Mesendoderm (in vitro differentiated cells): ENCODE measurements at regions not wholly inside any gene's neighbourhood (a gene's known extent, or its start where the extent isn't known, plus 50 kb on each side); places are given as distances from the start of the nearest gene placed in this dataset.

Experiments
- DNase-seq: peaks from one replicate; pipeline ENCODE4 v3.0.0; 2013
- H2AK5ac ChIP-seq: 2 replicates; pipeline ENCODE4 v1.6.1; 2013; ENCODE audit warnings: low read length, inconsistent platforms
- H2BK120ac ChIP-seq: 2 replicates; pipeline ENCODE4 v1.6.1; 2013; ENCODE audit warnings: low read depth, mild to moderate bottlenecking, low read length, moderate library complexity, mixed read lengths
- H2BK15ac ChIP-seq: replicated peaks from 2 replicates; pipeline ENCODE4 v1.6.1; 2013; ENCODE audit warnings: low read depth, mild to moderate bottlenecking, moderate library complexity
- H2BK5ac ChIP-seq: 2 replicates; pipeline ENCODE4 v1.6.1; 2013; ENCODE audit warnings: low read length, inconsistent platforms
- H3K18ac ChIP-seq: 2 replicates; pipeline ENCODE4 v1.6.1; 2013; ENCODE audit warnings: mild to moderate bottlenecking, low read length, mixed read lengths
- H3K23ac ChIP-seq: one replicate; pipeline ENCODE4 v1.6.1; 2013; ENCODE audit warnings: low read length
- H3K27ac ChIP-seq: 2 replicates; pipeline ENCODE4 v1.5.1; 2013; ENCODE audit warnings: low read depth, mild to moderate bottlenecking, inconsistent platforms, low read length, moderate library complexity
- H3K27me3 ChIP-seq: 2 replicates; pipeline ENCODE4 v1.6.1; 2013; ENCODE audit warnings: low read length, control low read depth, mild to moderate bottlenecking, inconsistent platforms; ENCODE audit not compliant: insufficient read depth, poor library complexity
- H3K36me3 ChIP-seq: 2 replicates; pipeline ENCODE4 v1.6.1; 2013; ENCODE audit warnings: low read length, inconsistent platforms; ENCODE audit not compliant: control insufficient read depth, insufficient read depth
- H3K4ac ChIP-seq: one replicate; pipeline ENCODE4 v1.6.1; 2013; ENCODE audit warnings: low read depth, mild to moderate bottlenecking, low read length, moderate library complexity
- H3K4me1 ChIP-seq: 2 replicates; pipeline ENCODE4 v1.6.1; 2013; ENCODE audit warnings: low read depth, low read length, inconsistent platforms; ENCODE audit not compliant: control insufficient read depth
- H3K4me2 ChIP-seq: 2 replicates; pipeline ENCODE4 v1.6.1; 2013; ENCODE audit warnings: low read length
- H3K4me3 ChIP-seq: 2 replicates; pipeline ENCODE4 v1.5.1; 2013; ENCODE audit warnings: mild to moderate bottlenecking, low read length
- H3K56ac ChIP-seq: one replicate; pipeline ENCODE4 v1.6.1; 2013; ENCODE audit warnings: low read length
- H3K79me1 ChIP-seq: 2 replicates; pipeline ENCODE4 v1.6.1; 2013; ENCODE audit warnings: low read length, inconsistent platforms
- H3K79me2 ChIP-seq: 2 replicates; pipeline ENCODE4 v1.6.1; 2013; ENCODE audit warnings: mild to moderate bottlenecking, low read length; ENCODE audit not compliant: control insufficient read depth, insufficient read depth
- H3K9ac ChIP-seq: 2 replicates; pipeline ENCODE4 v1.6.1; 2013; ENCODE audit warnings: low read length, inconsistent platforms
- H4K5ac ChIP-seq: one replicate; pipeline ENCODE4 v1.6.1; 2013; ENCODE audit warnings: low read length
- H4K8ac ChIP-seq: one replicate; pipeline ENCODE4 v1.6.1; 2013; ENCODE audit warnings: low read depth, mild to moderate bottlenecking, control low read depth, low read length, moderate library complexity
- WGBS: extraction: QIAGEN DNeasy Blood & Tissue Kit; methylation state at CpG from one replicate; pipeline ENCODE4 v1.1.7; 2013; ENCODE audit warnings: low lambda C conversion rate, missing lambda C conversion rate; ENCODE audit not compliant: insufficient coverage; ENCODE audit errors: extremely low coverage; 5-methylcytosine and 5-hydroxymethylcytosine counted together

- WGBS = no CpG with 5 or more reads among the region's 2 CpGs
These were observed 240.7 kb upstream of the PFKP start for GRCh38 chr10:2826675-2827074.

GRCh38 chr10:2825841-2826240 lies 241.5 kb upstream of the PFKP start:
- Histone ChIP-seq H2AK5ac (no peak overlapping the region), H3K4me2 (no peak overlapping the region), H3K79me1 (no peaks in the 10 kb centered on the region), H3K56ac (no peak overlapping the region), H4K5ac (no peak overlapping the region), H3K4ac (no peak overlapping the region), H3K9ac (no peak overlapping the region), H3K18ac (no peak overlapping the region), H3K27me3 (no peaks in the 10 kb centered on the region), H3K36me3 (no peaks in the 10 kb centered on the region), H3K4me3 (no peak overlapping the region), H2BK5ac (no peak overlapping the region), H3K4me1 (no peaks in the 10 kb centered on the region), H2BK15ac (no peak overlapping the region), H2BK120ac (no peak overlapping the region), H3K79me2 (no peaks in the 10 kb centered on the region), H4K8ac (no peak overlapping the region), H3K27ac (no peak overlapping the region), H3K23ac (no peak overlapping the region)
- no CpG with 5 or more reads among the region's 4 CpGs for WGBS
- peak; percentile 59 for DNase-seq

More at GRCh38 chr10:2826675-2827074, 240.7 kb upstream of the PFKP start:
- no peaks in the 10 kb centered on the region for H3K4me1 ChIP-seq
- H2BK15ac ChIP-seq = no peak overlapping the region
- H3K79me1 ChIP-seq = no peaks in the 10 kb centered on the region
- no peaks in the 10 kb centered on the region for H3K36me3 ChIP-seq
- H2BK5ac ChIP-seq = no peak overlapping the region
- no peak overlapping the region for H4K8ac ChIP-seq
- H3K4ac ChIP-seq = no peak overlapping the region
- no peak overlapping the region for H3K4me3 ChIP-seq
- H3K27ac ChIP-seq = no peak overlapping the region
- no peaks in the 10 kb centered on the region for H3K79me2 ChIP-seq
- DNase-seq = no peak
- H2BK120ac ChIP-seq = no peak overlapping the region
- no peak overlapping the region for H3K56ac ChIP-seq
- no peak overlapping the region for H3K23ac ChIP-seq
- H3K18ac ChIP-seq = no peak overlapping the region
- no peak overlapping the region for H3K9ac ChIP-seq
- no peaks in the 10 kb centered on the region for H3K27me3 ChIP-seq
- no peak overlapping the region for H2AK5ac ChIP-seq
- no peak overlapping the region for H4K5ac ChIP-seq
- H3K4me2 ChIP-seq = no peak overlapping the region

GRCh38 chr10:2817940-2818636 lies 249.3 kb upstream of the PFKP start:
- Histone ChIP-seq H3K18ac (no peak overlapping the region), H2BK15ac (no peak overlapping the region), H2BK120ac (no peak overlapping the region), H3K27me3 (no peaks in the 10 kb centered on the region), H2BK5ac (no peak overlapping the region), H3K79me1 (no peaks in the 10 kb centered on the region), H3K4ac (no peak overlapping the region), H3K4me1 (no peaks in the 10 kb centered on the region), H3K27ac (no peak overlapping the region), H3K56ac (no peak overlapping the region), H2AK5ac (no peak overlapping the region), H3K4me2 (no peak overlapping the region), H4K5ac (no peak overlapping the region), H3K23ac (no peak overlapping the region), H3K4me3 (no peak overlapping the region), H3K36me3 (no peaks in the 10 kb centered on the region), H3K9ac (no peak overlapping the region), H3K79me2 (no peaks in the 10 kb centered on the region), H4K8ac (no peak overlapping the region)
- DNase-seq = no peak
- WGBS = 100% methylated on average over 2 of the region's 20 CpGs

GRCh38 chr10:2813693-2814092 lies 253.7 kb upstream of the PFKP start:
- Histone ChIP-seq H3K4me2 (no peak overlapping the region), H3K18ac (no peak overlapping the region), H3K4me3 (no peak overlapping the region), H4K5ac (no peak overlapping the region), H2BK120ac (no peak overlapping the region), H3K27me3 (no peaks in the 10 kb centered on the region), H3K9ac (no peak overlapping the region), H3K27ac (no peak overlapping the region), H3K79me2 (no peaks in the 10 kb centered on the region), H4K8ac (no peak overlapping the region), H3K4me1 (no peaks in the 10 kb centered on the region), H3K79me1 (no peaks in the 10 kb centered on the region), H2BK5ac (no peak overlapping the region), H3K23ac (no peak overlapping the region), H3K4ac (no peak overlapping the region), H2AK5ac (no peak overlapping the region), H3K56ac (no peak overlapping the region), H2BK15ac (no peak overlapping the region), H3K36me3 (no peaks in the 10 kb centered on the region)
- DNase-seq = no peak
- no CpG with 5 or more reads among the region's 7 CpGs for WGBS

- no peak overlapping the region for H4K8ac ChIP-seq
- H3K4me3 ChIP-seq = no peak overlapping the region
- H3K27me3 ChIP-seq = no peaks in the 10 kb centered on the region
- no peaks in the 10 kb centered on the region for H3K36me3 ChIP-seq
- no peaks in the 10 kb centered on the region for H3K79me1 ChIP-seq
- WGBS = no CpG with 5 or more reads among the region's 8 CpGs
- H3K23ac ChIP-seq = no peak overlapping the region
- H3K4me1 ChIP-seq = no peaks in the 10 kb centered on the region
- no peaks in the 10 kb centered on the region for H3K79me2 ChIP-seq
- H3K4me2 ChIP-seq = no peak overlapping the region
- H2AK5ac ChIP-seq = no peak overlapping the region
- no peak for DNase-seq
- H3K18ac ChIP-seq = no peak overlapping the region
- H4K5ac ChIP-seq = no peak overlapping the region
- H2BK120ac ChIP-seq = no peak overlapping the region
- H3K56ac ChIP-seq = no peak overlapping the region
- H3K9ac ChIP-seq = no peak overlapping the region
- H3K4ac ChIP-seq = no peak overlapping the region
- H2BK15ac ChIP-seq = no peak overlapping the region
- no peak overlapping the region for H2BK5ac ChIP-seq
- H3K27ac ChIP-seq = no peak overlapping the region
These were observed 254.1 kb upstream of the PFKP start for GRCh38 chr10:2813286-2813685.

GRCh38 chr10:2812631-2813030 lies 254.7 kb upstream of the PFKP start:
- Histone ChIP-seq H2BK5ac (no peak overlapping the region), H3K9ac (no peak overlapping the region), H3K18ac (no peak overlapping the region), H3K36me3 (no peaks in the 10 kb centered on the region), H3K4ac (no peak overlapping the region), H3K4me2 (no peak overlapping the region), H3K79me1 (no peaks in the 10 kb centered on the region), H4K5ac (no peak overlapping the region), H3K23ac (no peak overlapping the region), H3K27me3 (no peaks in the 10 kb centered on the region), H4K8ac (no peak overlapping the region), H3K56ac (no peak overlapping the region), H2BK15ac (no peak overlapping the region), H2BK120ac (no peak overlapping the region), H2AK5ac (no peak overlapping the region), H3K4me1 (no peaks in the 10 kb centered on the region), H3K4me3 (no peak overlapping the region), H3K79me2 (no peaks in the 10 kb centered on the region), H3K27ac (no peak overlapping the region)
- WGBS = no CpG with 5 or more reads among the region's 3 CpGs
- no peak for DNase-seq
